ENCODE measurements at regions not wholly inside any gene's neighbourhood (a gene's known extent, or its start where the extent isn't known, plus 50 kb on each side); places are given as distances from the start of the nearest gene placed in this dataset.
"Not testable (repeated sequence)": the region's sequence is repeated elsewhere in the genome, so short reads cannot be mapped to it uniquely, and the experiment has no call there.

- not testable (repeated sequence) for TF ChIP-seq CTCF, EP300 (IDR thresholded peaks at IDR 0.05)
Measured at GRCh38 chr3:176326894-176327490, 870.3 kb downstream of the TBL1XR1 start.

All from gastroesophageal sphincter (tissue), 3 donors.